H9 (cell line): ENCODE measurements at regions not wholly inside any gene's neighbourhood (a gene's known extent, or its start where the extent isn't known, plus 50 kb on each side); places are given as distances from the start of the nearest gene placed in this dataset.

Source experiments
- DNase-seq: peaks from one replicate; pipeline ENCODE4 v3.0.0-alpha.2; 2017
- H2AFZ ChIP-seq: one replicate; pipeline ENCODE4 v1.6.1; 2013; ENCODE audit warnings: mild to moderate bottlenecking, low read length, control low read depth, moderate library complexity
- H2AK5ac ChIP-seq: 2 replicates; pipeline ENCODE4 v1.6.1; 2013; ENCODE audit warnings: low read length, control low read depth, mixed read lengths; ENCODE audit not compliant: insufficient read length
- H2BK120ac ChIP-seq: one replicate; pipeline ENCODE4 v1.6.1; 2013; ENCODE audit warnings: low read depth, mild to moderate bottlenecking, low read length, control low read depth, inconsistent platforms; ENCODE audit not compliant: poor library complexity, severe bottlenecking
- H2BK12ac ChIP-seq: 2 replicates; pipeline ENCODE4 v1.6.1; 2013; ENCODE audit warnings: low read length, control low read depth, mixed read lengths, low read depth; ENCODE audit not compliant: insufficient read length
- H2BK15ac ChIP-seq: 2 replicates; pipeline ENCODE4 v1.6.1; 2013; ENCODE audit warnings: low read depth, low read length, control low read depth
- H2BK20ac ChIP-seq: one replicate; pipeline ENCODE4 v1.6.1; 2013; ENCODE audit warnings: low read depth, mild to moderate bottlenecking, low read length, control low read depth, inconsistent platforms; ENCODE audit not compliant: poor library complexity, severe bottlenecking
- H2BK5ac ChIP-seq: 2 replicates; pipeline ENCODE4 v1.6.1; 2013; ENCODE audit warnings: low read length, control low read depth, mixed read lengths; ENCODE audit not compliant: insufficient read length
- H3K14ac ChIP-seq: 2 replicates; pipeline ENCODE4 v1.6.1; 2013; ENCODE audit warnings: low read length, control low read depth; ENCODE audit not compliant: insufficient read depth
- H3K18ac ChIP-seq: 2 replicates; pipeline ENCODE4 v1.6.1; 2013; ENCODE audit warnings: low read depth, mild to moderate bottlenecking, mixed read lengths, low read length, control low read depth; ENCODE audit not compliant: insufficient read length
- H3K23ac ChIP-seq: 2 replicates; pipeline ENCODE4 v1.6.1; 2013; ENCODE audit warnings: low read length, control low read depth, mixed read lengths, low read depth; ENCODE audit not compliant: insufficient read length
- H3K23me2 ChIP-seq: 2 replicates; pipeline ENCODE4 v1.6.1; 2013; ENCODE audit warnings: low read depth, mild to moderate bottlenecking, mixed read lengths, low read length, control low read depth; ENCODE audit not compliant: insufficient read length, poor library complexity, severe bottlenecking
- H3K27ac ChIP-seq: 2 replicates; pipeline ENCODE4 v1.5.1; 2013; ENCODE audit warnings: low read length, control low read depth, mixed read lengths, low read depth; ENCODE audit not compliant: insufficient read length
- H3K27me3 ChIP-seq: 2 replicates; pipeline ENCODE4 v1.6.1; 2013; ENCODE audit warnings: low read length, control low read depth, inconsistent platforms; ENCODE audit not compliant: insufficient read depth
- H3K4ac ChIP-seq: 2 replicates; pipeline ENCODE4 v1.6.1; 2013; ENCODE audit warnings: low read depth, mild to moderate bottlenecking, control low read depth, inconsistent platforms, low read length, moderate library complexity
- H3K4me1 ChIP-seq: 2 replicates; pipeline ENCODE4 v1.6.1; 2013; ENCODE audit warnings: low read length, control low read depth, inconsistent platforms; ENCODE audit not compliant: insufficient read depth
- H3K4me2 ChIP-seq: 2 replicates; pipeline ENCODE4 v1.6.1; 2013; ENCODE audit warnings: low read length, control low read depth, mixed read lengths; ENCODE audit not compliant: insufficient read length, insufficient read depth
- H3K56ac ChIP-seq: 2 replicates; pipeline ENCODE4 v1.6.1; 2013; ENCODE audit warnings: low read depth, mild to moderate bottlenecking, mixed read lengths, low read length, control low read depth; ENCODE audit not compliant: insufficient read length
- H3K79me1 ChIP-seq: 2 replicates; pipeline ENCODE4 v1.6.1; 2013; ENCODE audit warnings: low read depth, mild to moderate bottlenecking, moderate library complexity, low read length, control low read depth, inconsistent platforms; ENCODE audit not compliant: insufficient read depth, poor library complexity, severe bottlenecking
- H3K79me2 ChIP-seq: 2 replicates; pipeline ENCODE4 v1.6.1; 2013; ENCODE audit warnings: low read length, control low read depth, inconsistent platforms; ENCODE audit not compliant: insufficient read depth
- H3K9ac ChIP-seq: 2 replicates; pipeline ENCODE4 v1.6.1; 2013; ENCODE audit warnings: low read length, control low read depth, mixed read lengths; ENCODE audit not compliant: insufficient read length; ENCODE audit errors: extremely low read depth
- H3K9me3 ChIP-seq: one replicate; pipeline ENCODE4 v1.6.1; 2013; ENCODE audit warnings: low read depth, low read length, inconsistent platforms; ENCODE audit not compliant: control insufficient read depth
- H3T11ph ChIP-seq: one replicate; pipeline ENCODE4 v1.6.1; 2013; ENCODE audit warnings: mild to moderate bottlenecking, low read length, control low read depth, inconsistent platforms
- H4K20me1 ChIP-seq: one replicate; pipeline ENCODE4 v1.6.1; 2013; ENCODE audit not compliant: control insufficient read depth, insufficient read length, insufficient read depth
- H4K5ac ChIP-seq: 2 replicates; pipeline ENCODE4 v1.6.1; 2013; ENCODE audit warnings: low read depth, mild to moderate bottlenecking, mixed read lengths, low read length, control low read depth; ENCODE audit not compliant: insufficient read length
- H4K8ac ChIP-seq: replicated peaks from 2 replicates; pipeline ENCODE4 v1.6.1; 2013; ENCODE audit warnings: low read length, control low read depth, mixed read lengths, low read depth; ENCODE audit not compliant: insufficient read length
- H4K91ac ChIP-seq: 2 replicates; pipeline ENCODE4 v1.6.1; 2013; ENCODE audit warnings: low read depth, mild to moderate bottlenecking, moderate library complexity, mixed read lengths, low read length, control low read depth; ENCODE audit not compliant: insufficient read length
- H3K27ac Mint-ChIP-seq, 3 experiments: 2 replicates in 2 of 3; 3 replicates in 1 of 3; pipeline ENCODE4 v1.8.0; 2020 to 2021; ENCODE audit warnings: mixed read lengths in 3 of 3, mild to moderate bottlenecking in 1 of 3, moderate library complexity in 1 of 3
- H3K27me3 Mint-ChIP-seq: 2 replicates; pipeline ENCODE4 v1.8.0; 2021; ENCODE audit warnings: low read depth, mild to moderate bottlenecking, moderate library complexity, mixed read lengths
- H3K36me3 Mint-ChIP-seq, 3 experiments: 2 replicates in 2 of 3; 3 replicates in 1 of 3; pipeline ENCODE4 v1.8.0; 2020 to 2021; ENCODE audit warnings: low read depth in 3 of 3, mixed read lengths in 3 of 3; ENCODE audit not compliant: insufficient read depth in 1 of 3
- H3K4me1 Mint-ChIP-seq, 2 experiments: 2 replicates each; pipeline ENCODE4 v1.8.0; 2020; ENCODE audit warnings: mixed read lengths in 2 of 2
- H3K4me3 Mint-ChIP-seq, 2 experiments: 2 replicates in 1 of 2; 3 replicates in 1 of 2; pipeline ENCODE4 v1.8.0; 2020 to 2021; ENCODE audit warnings: mild to moderate bottlenecking in 2 of 2, mixed read lengths in 2 of 2, moderate library complexity in 1 of 2
- H3K9me3 Mint-ChIP-seq, 2 experiments: 2 replicates in 1 of 2; 3 replicates in 1 of 2; pipeline ENCODE4 v1.8.0; 2020; ENCODE audit warnings: mild to moderate bottlenecking in 2 of 2, mixed read lengths in 2 of 2, moderate library complexity in 1 of 2
- WGBS: extraction: QIAGEN DNeasy Blood & Tissue Kit; methylation state at CpG from one replicate; pipeline ENCODE4 v1.1.7; 2013; ENCODE audit warnings: missing lambda C conversion rate, low lambda C conversion rate, mixed read lengths; ENCODE audit not compliant: insufficient read length; ENCODE audit errors: extremely low coverage; 5-methylcytosine and 5-hydroxymethylcytosine counted together
- TF ChIP-seq, protein P1 (sequence below): fragments of 200-600 bp; sonication (generic); conservative IDR thresholded peaks from 3 replicates; pipeline ENCODE4 v1.8.0; 2021; ENCODE audit warnings: antibody characterized with exemption, mild to moderate bottlenecking

DNA sequence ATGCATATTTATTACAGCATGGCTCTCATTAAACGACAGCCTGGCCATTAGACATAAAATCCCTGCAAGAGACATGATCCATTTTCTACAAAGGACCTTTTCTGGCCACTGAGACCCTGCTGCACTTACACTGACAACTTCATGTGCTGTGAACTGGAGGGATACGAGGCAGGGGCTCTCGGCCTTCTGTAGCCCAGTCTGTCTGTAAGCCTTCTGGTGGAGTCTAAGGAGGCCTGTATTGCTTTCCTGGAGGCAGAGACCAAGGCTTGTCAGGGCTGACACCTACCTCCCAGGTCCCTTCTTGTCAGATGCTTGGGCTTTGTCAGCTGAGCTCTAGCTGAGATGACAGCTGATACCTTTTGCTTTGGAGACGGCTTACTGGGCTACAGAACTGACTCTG is 776.9 kb upstream of the ARPP21 start:
- Histone ChIP-seq H4K8ac (no peak overlapping the region), H3K4ac (no peak overlapping the region), H3K18ac (no peak overlapping the region), H3K27me3 (no peaks in the 10 kb centered on the region), H3K56ac (no peak overlapping the region), H3K23ac (no peak overlapping the region), H3K27ac (no peak overlapping the region), H2BK12ac (no peak overlapping the region), H2BK120ac (no peak overlapping the region), H3K9me3 (no peaks in the 10 kb centered on the region), H2AFZ (no peak overlapping the region), H2BK15ac (no peak overlapping the region), H4K20me1 (no peaks in the 10 kb centered on the region), H3K79me2 (no peaks in the 10 kb centered on the region), H3K23me2 (no peaks in the 10 kb centered on the region), H3T11ph (no peak overlapping the region), H3K4me1 (peaks cover 4% of the 10 kb centered on the region; the same call in 1 of the 2 replicates), H2BK20ac (no peak overlapping the region), H3K4me2 (no peak overlapping the region), H3K14ac (no peak overlapping the region; the same call in 1 of the 2 replicates), H4K91ac (no peak overlapping the region), H4K5ac (no peak overlapping the region), H2AK5ac (no peak overlapping the region), H3K9ac (no peak overlapping the region), H2BK5ac (no peak overlapping the region), H3K79me1 (no peaks in the 10 kb centered on the region)
- WGBS, result no CpG with 5 or more reads among the region's 4 CpGs
- no peak for DNase-seq
- Mint-ChIP-seq H3K9me3 (no peaks in the 10 kb centered on the region), H3K36me3 (no peaks in the 10 kb centered on the region), H3K27me3 (no peaks in the 10 kb centered on the region), H3K27ac (no peak overlapping the region), H3K4me1 (peaks cover 26 to 32% of the 10 kb centered on the region in 2 experiments), H3K4me3 (no peak overlapping the region)
- TF ChIP-seq, protein P1, sequence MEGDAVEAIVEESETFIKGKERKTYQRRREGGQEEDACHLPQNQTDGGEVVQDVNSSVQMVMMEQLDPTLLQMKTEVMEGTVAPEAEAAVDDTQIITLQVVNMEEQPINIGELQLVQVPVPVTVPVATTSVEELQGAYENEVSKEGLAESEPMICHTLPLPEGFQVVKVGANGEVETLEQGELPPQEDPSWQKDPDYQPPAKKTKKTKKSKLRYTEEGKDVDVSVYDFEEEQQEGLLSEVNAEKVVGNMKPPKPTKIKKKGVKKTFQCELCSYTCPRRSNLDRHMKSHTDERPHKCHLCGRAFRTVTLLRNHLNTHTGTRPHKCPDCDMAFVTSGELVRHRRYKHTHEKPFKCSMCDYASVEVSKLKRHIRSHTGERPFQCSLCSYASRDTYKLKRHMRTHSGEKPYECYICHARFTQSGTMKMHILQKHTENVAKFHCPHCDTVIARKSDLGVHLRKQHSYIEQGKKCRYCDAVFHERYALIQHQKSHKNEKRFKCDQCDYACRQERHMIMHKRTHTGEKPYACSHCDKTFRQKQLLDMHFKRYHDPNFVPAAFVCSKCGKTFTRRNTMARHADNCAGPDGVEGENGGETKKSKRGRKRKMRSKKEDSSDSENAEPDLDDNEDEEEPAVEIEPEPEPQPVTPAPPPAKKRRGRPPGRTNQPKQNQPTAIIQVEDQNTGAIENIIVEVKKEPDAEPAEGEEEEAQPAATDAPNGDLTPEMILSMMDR, result no peak
